HG03064 (cell line): ENCODE measurements at regions not wholly inside any gene's neighbourhood (a gene's known extent, or its start where the extent isn't known, plus 50 kb on each side); places are given as distances from the start of the nearest gene placed in this dataset.
"Not testable (repeated sequence)": the region's sequence is repeated elsewhere in the genome, so short reads cannot be mapped to it uniquely, and the experiment has no call there.

Experiments
- ATAC-seq: cut with Tn5 transposase; IDR thresholded peaks from one replicate; pipeline ENCODE4 v1.9.1; 2021; ENCODE audit warnings: low read depth; ENCODE audit not compliant: unreplicated experiment

- ATAC-seq: not testable (repeated sequence)
Observed at GRCh38 chr17:26936645-26937044, 357.3 kb upstream of the WSB1 start.

GRCh38 chr17:26937750-26938322 is 356.1 kb upstream of the WSB1 start:
- not testable (repeated sequence) for ATAC-seq

- not testable (repeated sequence) for ATAC-seq
Observed at GRCh38 chr17:26939755-26940154, 354.2 kb upstream of the WSB1 start.

GRCh38 chr17:26940587-26940986 is 353.3 kb upstream of the WSB1 start:
- ATAC-seq: not testable (repeated sequence)

GRCh38 chr17:26962255-26963162 is 331.4 kb upstream of the WSB1 start:
- no peak for ATAC-seq

DNA sequence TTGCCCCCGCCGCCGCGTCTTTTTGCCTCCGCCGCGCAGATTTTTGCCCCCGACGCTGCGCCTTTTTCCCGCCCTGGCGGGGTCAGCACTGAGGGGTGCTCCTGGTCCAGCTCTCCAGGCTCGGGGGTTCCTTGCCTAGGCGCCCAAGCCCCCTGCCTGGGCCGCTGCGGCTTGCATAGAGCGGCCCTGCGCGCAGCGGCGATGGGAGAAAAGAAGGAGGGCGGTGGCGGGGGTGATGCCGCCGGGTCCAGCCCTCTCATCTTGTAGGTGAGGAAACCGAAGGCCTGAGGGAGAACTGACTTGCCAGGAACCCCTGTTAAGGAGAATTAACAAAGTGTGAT is 330.8 kb upstream of the WSB1 start:
- ATAC-seq: no peak

DNA sequence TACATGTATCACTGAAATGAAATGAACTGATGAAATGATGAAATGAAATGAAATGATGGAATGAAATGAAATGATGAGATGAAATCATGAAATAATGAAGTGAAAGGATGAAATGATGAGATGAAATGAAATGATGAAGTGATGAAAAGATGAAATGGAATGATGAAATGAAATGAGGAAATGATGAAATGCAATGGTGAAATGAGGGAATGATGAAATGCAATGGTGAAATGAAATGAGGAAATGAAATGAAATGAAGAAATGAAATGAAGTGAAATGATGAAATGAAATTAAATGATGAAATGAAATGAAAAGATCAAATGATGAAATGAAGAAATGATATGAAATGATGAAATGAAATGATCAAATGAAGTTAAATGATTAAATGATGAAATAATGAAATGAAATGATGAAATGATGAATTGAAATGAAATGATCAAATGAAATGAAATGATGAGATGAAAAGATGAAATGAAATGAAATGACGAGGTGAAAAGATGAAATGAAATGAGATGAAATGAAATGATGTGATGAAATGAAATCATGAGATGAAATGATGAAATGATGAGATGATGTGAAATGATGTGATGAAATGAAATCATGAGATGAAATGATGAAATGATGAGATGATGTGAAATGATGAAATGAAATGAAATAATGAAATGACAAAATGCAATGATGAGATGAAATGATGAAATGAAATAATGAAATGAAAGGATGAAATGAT is 327.9 kb upstream of the WSB1 start:
- ATAC-seq: not testable (repeated sequence)

DNA sequence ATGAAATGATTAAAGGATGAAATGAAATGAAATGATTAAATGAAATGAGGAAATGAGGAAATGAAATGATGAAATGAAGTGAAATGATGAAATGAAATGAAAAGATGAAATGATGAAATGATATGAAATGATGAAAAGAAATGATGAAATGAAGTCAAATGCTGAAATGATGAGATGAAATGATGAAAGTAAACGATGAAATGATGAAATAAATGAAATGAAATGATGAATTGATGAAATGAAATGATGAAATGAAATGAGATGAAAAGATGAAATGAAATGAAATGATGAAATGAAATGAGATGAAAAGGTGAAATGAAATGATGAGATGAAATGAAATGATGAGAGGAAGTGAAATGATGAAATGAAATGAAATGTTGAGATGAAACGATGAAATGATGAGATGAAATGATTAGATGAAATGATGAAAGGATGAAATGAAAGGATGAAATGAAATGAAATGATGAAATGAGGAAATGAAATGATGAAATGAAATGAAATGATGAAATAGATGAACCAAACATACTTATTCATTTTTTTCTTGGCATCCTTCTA is 327.2 kb upstream of the WSB1 start:
- ATAC-seq: not testable (repeated sequence)

DNA sequence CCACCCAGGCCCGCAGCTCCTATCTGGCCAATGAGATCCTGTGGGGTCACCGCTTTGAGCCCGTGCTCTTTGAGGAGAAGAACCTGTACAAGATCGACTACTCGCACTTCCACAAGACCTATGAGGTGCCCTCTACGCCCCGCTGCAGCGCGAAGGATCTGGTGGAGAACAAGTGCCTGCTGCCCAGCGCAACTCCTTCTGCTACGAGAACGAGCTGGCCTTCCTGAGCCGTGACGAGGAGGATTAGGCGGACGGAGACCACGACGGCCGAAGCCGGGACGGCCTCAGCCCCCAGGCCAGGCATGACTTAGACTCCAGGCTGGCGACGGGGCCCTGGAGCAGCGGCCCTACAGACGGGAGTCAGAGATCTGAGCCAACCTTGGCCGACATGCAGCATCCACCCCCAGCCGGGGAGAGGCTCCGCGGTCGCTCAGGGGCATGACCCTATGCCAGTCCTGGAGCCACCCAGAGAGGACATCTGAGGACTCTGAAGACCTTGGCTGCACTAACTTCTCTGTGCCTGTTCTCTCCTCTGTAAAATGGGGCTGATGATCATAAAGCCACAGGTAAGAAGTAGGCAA is 312.0 kb upstream of the WSB1 start:
- not testable (repeated sequence) for ATAC-seq

DNA sequence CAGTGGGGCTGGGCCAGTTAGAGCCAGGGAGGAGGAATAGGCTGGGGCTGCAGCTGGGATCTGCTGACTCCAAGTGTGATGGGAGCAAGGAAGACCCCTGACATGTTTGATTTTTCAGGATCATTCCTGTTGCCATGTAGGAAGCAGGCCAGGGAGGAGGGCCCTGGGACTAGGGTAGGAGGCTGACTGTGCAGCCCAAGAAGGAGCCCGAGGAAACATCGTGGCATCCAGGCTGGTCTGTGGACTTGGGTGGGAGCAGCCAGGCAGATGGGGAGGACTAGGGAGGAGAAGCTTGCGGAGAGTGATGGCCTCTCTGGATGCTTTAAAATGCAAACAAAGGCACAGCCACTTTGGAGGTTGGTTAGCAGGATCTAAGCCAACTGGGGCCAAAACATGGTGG is 311.4 kb upstream of the WSB1 start:
- not testable (repeated sequence) for ATAC-seq

DNA sequence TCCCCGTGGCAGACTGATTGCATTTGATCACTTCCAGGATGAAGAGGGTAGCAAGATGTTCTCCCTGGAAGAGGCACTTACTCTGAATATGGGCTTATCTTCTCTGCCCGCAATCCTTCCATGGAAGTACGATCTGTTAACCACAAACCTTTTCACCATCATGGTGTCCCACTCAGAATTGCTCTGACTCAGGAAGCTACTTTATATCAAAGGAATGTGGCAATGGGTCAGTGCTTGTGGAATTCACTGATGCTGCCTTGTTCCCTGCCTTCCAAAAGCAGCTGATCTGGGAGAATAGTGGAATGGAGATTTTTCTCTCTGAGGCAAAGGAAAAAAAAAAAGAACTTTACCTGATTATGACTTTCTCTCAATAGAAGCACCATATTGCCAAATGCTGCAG is 306.1 kb upstream of the WSB1 start:
- not testable (repeated sequence) for ATAC-seq

GRCh38 chr17:26994648-26995047 is 299.3 kb upstream of the WSB1 start:
- ATAC-seq: not testable (repeated sequence)

DNA sequence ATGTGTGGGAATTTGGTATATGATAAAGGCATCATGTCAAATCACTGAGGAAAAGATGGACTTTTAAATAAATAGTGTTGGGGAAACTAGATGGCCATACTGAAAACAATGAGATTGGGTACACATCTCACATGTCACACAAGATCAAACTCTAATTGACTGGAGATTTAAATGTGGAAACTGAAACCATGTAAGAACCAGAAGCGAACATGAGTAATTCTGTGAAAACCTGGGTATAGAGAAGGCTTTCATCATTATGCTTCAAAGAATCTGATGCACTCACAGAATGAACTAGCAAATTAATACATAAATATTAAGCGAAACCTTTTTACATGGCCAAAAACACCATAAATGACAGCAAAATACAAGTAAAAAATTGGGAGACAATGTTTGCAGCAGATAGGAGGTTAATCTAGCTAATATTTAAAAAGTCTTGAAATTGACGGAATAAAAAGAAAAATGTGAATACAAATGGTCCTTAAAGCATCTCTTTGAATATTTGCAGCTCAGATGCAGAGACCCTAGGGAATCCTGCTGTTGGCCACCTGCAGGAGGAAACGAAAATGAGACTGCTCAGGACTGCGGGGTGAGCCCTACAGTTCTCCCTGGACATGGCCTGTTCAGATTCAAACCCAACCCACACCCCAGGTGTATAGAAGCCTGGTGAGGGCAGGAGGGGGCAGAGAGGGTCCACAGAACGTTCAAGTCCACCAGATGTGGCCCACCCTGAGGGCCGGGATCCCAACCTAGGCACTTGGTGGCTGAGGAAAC is 297.6 kb upstream of the WSB1 start:
- ATAC-seq: not testable (repeated sequence)

DNA sequence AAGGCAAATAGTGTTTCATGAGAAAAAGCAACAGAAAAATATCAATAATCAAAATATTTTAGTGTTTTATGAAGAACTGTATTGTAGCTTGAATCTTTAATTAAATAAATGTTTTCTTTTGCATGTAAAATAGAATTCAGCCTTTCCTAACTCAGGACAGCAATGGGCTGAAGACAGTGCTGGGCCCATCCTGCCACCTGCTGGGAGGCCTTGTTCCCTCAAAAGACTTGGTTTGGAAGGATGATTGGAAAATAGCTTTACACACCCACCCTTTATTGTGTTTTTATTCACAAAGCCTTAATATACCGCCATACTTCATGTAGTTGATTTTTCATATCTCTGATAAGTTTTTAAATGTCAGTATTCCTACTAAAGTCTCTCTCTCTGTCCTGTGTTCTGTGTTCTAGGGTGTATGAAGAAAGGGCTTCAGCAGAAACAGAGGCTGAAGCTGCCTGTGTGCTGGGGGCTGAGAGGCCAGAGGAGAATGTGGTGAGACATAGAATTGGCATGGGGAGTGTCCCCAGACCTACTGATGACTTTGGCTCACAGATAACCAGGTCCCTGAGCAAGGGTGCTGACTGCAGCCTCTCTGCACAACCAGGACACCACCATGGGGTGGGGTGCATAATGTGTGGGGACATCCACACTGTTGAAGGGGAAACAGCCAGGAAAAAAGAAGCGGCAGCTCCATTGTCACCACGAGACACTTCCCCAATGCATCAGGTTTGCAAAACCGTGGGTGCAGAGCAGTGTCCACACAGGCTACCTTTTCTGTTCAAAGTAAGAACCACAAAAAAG is 286.0 kb upstream of the WSB1 start:
- ATAC-seq: not testable (repeated sequence)

- no peak for ATAC-seq
Observed at GRCh38 chr17:27009087-27009486, 284.8 kb upstream of the WSB1 start.

GRCh38 chr17:27010138-27010537 is 283.8 kb upstream of the WSB1 start:
- not testable (repeated sequence) for ATAC-seq

- not testable (repeated sequence) for ATAC-seq
Observed at GRCh38 chr17:27030552-27030951, 263.4 kb upstream of the WSB1 start.

- no peak for ATAC-seq
Observed at GRCh38 chr17:27038676-27039075, 255.2 kb upstream of the WSB1 start.

- not testable (repeated sequence) for ATAC-seq
Observed at GRCh38 chr17:27045039-27045438, 248.9 kb upstream of the WSB1 start.
